ENCODE measurements at regions not wholly inside any gene's neighbourhood (a gene's known extent, or its start where the extent isn't known, plus 50 kb on each side); places are given as distances from the start of the nearest gene placed in this dataset.
"Not testable (repeated sequence)": the region's sequence is repeated elsewhere in the genome, so short reads cannot be mapped to it uniquely, and the experiment has no call there.

DNA sequence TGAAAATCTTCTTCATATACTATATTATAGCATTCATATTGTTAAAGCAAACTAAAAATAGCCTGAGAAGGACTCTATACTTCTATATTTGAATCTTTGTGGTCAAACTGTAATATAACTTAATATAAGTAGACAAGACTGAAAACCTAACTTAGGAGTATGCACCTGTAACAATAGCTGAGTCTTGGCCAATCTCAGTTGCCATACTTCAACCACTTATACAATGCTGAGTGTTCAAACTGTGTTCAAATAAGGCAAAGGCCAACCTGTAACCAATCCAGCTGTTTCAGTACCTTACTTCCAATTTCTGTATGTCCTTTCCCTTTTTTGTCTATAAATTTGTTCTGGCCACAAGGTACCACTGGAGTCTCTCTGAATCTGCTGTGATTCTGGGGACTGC is 1360.8 kb upstream of the CDH9 start:
- DNase-seq (ENCODE audit: low read depth) = no peak

DNA sequence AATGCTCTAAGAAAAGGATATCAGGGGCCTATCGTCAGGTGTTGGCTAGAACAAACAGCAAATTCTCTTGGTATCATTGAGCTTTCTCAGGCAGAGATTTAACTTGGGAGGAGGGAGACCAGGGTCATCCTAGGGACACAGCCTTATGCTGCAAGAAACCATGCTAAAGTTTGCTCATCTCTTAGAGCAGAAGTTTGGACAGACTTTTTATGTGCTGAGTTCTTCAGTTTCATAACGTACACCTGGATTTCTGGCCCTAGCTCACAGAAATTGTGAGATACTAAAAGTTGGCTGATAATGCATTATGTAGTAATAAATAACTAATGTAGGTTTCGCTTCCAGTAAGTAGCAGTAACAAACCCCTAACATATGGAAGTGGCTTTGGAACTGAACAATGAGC is 1359.8 kb upstream of the CDH9 start:
- peak; percentile 3 for DNase-seq (ENCODE audit: low read depth)

DNA sequence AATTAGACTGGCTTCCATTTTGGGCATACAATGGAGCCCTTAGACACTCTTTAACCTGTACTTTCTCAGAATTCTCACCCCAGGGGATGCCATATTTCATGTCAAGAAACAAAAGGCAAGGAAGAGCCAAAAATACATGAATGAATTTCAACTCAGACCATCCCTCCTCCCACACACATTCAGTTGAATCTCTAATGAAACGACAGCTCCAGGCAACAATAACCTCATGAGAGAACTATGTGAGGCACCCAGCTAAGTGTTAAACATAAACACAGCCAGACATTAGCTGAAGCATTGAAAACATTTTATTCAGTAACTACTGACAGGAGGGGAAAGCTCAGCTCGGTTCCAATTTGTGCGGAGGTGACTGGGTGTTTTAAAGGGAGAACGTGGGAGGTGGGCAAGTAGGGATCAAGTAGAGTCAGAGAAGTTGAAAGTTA is 1359.1 kb upstream of the CDH9 start:
- peak; percentile 50 for DNase-seq (ENCODE audit: low read depth)

DNA sequence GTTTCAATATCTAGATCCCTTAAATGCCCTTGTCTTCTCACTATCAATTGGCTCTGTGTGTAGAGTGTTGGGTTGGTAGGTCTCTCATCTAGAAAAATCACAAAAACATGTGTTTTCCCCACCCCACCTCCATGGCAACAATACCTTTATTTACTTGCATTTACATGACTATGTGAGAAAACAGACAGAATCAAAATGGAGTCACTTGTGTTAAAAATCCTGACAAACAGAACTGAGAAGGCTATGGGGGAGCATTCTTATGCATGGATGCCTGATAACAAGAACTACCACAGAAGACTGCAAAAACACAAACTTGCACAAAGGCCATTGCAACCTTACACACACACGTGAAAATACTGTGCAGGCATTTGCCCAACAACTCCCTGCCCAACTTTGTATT is 1352.9 kb upstream of the CDH9 start:
- no peak for DNase-seq (ENCODE audit: low read depth)

DNA sequence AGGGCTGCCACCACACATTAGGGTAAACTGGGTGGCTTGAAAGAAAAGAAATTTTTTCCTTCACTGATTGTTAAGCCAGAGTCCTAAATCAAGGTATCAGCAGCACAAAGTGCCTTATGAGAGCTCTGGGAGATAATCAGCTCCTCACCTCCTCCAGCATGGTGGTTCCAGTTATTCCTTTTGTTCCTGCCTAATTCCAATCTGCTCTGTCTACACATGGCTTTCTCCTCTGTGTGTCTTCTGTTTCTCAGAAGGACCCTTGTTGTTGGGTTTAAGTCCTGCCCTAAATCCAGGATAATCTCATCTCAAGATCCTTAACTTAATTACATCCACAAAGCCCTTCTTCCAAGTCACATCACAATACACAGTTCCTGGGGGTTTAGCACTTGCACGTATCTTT is 1352.0 kb upstream of the CDH9 start:
- no peak for DNase-seq (ENCODE audit: low read depth)

DNA sequence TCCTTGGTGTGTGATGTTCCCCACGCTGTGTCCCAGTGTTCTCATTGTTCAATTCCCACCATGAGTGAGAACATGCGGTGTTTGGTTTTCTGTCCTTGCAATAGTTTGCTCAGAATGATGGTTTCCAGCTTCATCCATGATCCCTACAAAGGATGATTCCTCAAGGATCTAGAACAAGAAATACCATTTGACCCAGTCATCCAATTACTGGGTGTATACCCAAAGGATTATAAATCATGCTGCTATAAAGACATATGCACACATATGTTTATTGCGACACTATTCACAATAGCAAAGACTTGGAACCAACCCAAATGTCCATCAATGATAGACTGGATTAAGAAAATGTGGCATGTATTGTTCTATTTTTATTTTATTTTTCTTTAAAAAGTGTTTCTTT is 1351.3 kb upstream of the CDH9 start:
- not testable (repeated sequence) for DNase-seq (ENCODE audit: low read depth)

DNA sequence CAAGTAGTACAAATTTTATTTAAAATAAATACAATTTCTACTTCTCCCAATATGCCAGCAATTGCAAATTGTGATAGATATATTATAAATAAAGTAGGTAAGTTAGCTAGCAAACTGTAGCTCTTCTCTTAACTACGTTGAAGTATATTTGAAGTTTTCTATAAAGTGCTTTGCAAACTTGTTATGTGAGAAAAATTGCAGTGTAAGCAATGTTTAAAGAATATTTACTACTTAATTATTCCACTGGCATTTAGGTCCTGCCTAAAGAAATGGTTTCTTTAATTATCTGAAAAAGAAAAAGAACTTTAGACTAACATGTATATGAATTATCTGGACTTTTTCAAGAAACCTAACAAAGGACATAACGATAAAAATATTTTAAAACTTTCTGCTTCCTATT is 1350.0 kb upstream of the CDH9 start:
- no peak for DNase-seq (ENCODE audit: low read depth)

DNA sequence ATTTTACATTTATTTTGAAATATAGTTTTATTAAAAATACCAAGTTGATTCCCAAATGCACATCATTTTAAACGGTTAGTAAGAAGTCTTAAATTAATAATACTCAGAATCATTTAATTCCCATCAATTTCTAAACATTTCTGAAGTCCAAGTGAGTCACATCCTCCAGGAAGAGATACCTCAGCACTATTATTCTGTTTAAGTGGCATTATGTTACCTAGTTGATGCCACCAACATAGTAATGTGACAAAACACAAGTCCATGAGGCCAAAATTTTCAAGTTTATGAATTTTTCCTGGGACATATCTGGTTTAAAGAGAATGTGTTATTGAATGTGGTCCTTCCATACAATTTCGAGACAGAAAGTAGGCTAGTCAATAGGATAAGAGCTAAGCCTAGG is 1348.3 kb upstream of the CDH9 start:
- DNase-seq (ENCODE audit: low read depth) = no peak

DNA sequence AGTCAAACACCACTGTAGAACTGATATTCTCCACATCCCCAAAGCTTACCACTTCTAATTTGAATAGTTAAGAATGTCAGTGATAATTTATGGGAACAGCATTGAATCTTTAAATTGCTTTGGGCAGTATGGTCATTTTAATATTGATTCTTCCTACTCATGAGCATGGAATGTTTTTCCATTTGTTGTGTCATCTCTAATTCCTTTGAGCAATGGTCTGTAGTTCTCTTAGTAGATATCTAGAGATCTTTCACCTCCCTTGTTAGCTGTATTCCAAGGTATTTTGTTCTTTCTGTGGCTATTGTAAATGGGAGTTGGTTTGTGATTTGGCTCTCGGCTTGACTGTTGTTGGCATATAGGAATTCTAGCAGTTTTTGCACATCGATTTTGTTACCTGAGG is 1341.8 kb upstream of the CDH9 start:
- no peak for DNase-seq (ENCODE audit: low read depth)

DNA sequence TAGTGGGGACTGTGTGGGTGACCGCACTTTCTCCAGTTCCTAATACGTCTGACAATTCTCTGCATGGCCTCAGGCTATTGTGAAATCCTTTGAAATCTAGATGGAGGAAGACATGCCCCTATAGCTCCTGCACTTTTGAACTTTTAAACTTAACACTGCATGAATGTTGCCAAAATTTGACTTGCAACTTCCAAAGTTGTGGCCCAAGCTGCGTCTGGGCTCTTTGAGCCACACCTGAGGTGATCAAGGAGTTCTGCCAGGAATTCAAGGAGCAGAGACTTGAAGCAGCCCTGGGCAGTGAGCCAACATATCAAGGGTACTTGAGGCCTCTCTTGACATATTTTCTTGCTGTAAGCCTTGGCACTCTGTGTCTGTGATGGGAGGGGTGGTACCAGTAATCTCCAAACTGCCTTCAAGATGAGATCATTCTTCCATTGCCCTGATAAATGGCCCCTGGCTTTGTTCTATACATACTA is 1336.1 kb upstream of the CDH9 start:
- DNase-seq (ENCODE audit: low read depth) = peak; percentile 11

DNA sequence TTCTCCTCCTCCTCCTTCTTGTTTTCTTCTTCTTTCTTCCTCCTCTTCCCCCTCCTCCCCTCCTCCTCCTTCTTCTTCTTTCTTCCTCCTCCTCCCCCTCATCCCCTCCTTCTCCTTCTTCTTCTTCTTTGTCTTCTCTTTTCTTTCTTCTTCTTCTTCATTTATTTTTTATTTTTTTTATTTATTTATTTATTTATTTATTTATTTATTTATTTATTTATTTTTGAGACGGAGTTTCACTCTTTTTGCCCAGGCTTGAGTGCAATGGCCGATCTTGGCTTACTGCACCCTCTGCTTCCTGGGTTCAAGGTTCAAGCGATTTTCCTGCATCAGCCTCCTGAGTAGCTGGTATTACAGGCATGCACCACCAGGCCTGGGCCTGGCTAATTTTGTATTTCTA is 1332.5 kb upstream of the CDH9 start:
- DNase-seq (ENCODE audit: low read depth) = no peak

DNA sequence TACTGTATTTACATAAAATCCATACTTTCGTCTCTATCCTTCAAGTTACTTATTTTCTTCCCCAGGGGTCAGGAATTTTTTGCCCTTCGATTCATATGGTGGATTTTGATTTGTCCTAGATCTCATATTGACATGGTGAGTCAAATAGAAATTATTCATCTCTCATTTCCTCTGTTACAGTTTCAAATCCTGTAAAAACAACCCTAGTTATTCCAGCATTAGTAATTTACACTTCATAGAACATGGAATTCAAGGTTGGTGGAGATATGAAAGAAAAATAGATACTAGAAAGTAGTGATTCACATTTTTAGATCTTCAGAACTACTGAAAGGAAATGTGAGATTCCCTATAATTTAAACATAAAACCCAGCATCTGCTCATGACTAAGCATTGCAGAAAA is 1331.0 kb upstream of the CDH9 start:
- DNase-seq (ENCODE audit: low read depth) = no peak

DNA sequence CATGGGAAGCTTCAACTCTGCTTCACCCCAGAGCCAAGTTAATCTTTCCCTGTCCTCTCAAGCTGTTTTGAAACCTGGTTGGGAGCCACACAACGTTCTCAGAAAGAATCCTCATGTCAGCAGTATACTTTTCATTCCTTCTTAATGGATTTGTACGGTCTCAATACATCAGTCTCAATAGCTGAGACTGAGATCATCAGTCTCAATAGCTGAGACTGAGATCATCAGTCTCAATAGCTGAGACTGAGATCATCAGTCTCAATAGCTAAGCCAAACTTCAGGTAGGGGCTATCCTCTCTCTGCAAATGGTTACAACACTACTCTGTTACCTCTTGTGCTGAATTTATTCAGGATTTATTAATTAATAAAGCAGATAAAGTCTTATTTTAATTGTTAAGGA is 1317.4 kb upstream of the CDH9 start:
- DNase-seq (ENCODE audit: low read depth) = peak; percentile 3

DNA sequence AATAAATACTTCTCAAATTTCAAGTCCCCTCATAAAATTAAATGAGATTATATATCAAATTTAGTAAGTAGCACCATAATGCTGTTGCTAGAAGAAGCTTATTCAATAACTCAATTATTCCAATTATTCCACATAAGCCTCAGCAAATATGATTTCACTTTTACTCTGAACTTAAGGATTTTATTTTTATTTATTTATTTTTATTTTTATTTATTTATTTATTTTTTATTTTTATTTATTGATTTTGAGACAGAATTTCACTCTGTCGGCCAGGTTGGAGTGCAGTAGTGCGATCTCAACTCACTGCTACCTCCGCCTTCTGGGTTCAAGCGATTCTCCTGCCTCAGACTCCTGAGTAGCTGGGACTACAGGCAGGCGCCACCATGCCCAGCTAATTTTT is 1308.3 kb upstream of the CDH9 start:
- DNase-seq (ENCODE audit: low read depth) = no peak

DNA sequence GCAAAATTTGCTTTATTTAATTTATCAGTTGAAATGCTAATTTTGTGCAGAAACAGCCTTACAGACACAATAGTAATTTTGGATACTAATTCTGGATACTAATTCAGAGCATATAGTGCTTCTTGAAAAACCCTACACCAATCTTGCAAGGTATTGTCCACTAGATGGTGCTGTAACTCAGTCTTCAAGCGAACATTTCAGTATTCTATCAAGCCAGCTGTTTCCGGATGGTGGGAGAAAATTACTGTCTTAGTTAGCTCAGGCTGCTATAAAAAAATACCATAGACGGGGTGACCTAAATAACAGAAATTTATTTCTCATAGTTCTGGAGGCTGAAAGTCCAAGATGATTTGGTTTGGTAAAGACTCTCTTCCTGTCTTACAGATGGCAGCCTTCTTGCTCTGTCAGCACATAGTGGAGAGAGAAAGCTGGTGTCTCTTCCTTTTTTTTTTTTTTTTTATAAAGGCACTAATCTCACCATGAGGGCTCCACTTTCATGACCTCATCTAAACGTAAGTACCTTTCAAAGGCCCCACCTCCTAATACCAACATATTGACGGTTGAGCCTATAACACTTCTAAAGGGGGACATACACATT is 1306.5 kb upstream of the CDH9 start:
- DNase-seq (ENCODE audit: low read depth) = peak; percentile 45

DNA sequence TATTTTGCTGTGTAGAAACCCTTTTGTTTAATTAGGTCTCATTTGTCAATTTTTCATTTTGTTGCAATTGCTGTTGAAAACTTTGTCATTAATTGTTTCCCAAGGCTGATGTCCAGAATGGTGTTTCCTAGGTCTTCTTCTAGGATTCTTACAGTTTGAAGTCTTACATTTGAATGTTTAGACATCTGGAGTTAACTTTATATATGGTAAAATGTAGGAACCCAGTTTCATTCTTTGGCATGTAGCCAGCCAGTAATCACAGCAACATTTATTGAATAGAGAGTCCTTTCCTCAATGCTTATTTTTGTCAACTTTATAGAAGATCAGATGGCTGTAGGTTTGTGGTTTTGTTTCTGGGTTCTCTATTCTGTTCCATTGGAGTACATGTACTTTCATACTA is 1290.8 kb upstream of the CDH9 start:
- DNase-seq (ENCODE audit: low read depth) = no peak

DNA sequence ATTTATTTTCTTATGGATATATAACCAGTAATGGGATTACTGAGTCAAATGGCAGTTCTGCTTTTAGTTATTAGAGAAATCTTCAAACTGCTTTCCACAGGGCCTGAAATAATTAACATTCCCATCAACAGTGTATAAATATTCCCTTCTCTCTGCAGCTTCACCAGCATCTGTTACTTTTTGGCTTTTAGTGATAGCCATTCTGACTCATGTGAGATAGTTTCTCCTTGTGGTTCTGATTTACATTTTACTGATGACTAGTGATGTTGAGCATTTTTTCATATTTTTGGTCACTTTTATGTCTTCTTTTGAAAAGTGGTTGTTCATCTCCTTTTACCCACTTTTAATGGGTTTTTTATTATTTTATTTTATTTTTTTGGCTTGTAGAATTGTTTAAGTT is 1290.3 kb upstream of the CDH9 start:
- DNase-seq (ENCODE audit: low read depth) = peak; percentile 36

DNA sequence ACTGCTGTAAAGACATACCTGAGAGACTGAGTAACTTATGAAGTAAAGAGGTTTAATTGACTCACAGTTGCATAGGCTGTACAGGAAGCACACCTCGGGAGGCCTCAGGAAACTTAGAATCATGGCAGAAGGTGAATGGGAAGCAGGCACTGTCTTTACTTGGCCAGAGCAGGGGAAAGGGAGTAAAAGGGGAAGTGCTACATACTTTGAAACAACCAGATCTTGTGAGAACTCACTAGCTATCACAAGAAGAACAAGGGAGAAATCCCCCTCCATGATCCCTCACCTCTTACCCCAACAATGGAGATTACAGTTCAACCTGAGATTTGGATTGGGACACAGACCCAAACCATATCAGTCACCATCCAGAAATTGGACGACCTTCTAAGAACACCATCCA is 1285.8 kb upstream of the CDH9 start:
- DNase-seq (ENCODE audit: low read depth) = no peak

DNA sequence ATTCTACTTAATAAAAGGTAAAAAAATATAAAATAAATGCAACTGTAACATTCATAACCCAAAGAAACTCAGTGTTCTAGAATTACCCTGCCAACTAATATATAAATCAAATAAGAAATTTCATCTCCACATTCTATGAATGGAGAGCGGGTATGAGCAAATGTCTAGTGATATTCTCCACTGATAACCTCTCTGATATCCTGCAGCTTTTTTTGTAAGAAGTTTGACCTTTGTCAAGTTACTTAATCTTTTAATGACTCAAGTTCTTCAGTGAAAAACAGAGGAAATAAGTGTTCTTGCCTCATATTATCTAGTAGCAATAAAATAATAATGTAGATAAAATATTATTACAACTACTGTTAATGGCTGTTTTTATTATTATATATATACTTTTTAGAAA is 1275.6 kb upstream of the CDH9 start:
- DNase-seq (ENCODE audit: low read depth) = peak; percentile 58

DNA sequence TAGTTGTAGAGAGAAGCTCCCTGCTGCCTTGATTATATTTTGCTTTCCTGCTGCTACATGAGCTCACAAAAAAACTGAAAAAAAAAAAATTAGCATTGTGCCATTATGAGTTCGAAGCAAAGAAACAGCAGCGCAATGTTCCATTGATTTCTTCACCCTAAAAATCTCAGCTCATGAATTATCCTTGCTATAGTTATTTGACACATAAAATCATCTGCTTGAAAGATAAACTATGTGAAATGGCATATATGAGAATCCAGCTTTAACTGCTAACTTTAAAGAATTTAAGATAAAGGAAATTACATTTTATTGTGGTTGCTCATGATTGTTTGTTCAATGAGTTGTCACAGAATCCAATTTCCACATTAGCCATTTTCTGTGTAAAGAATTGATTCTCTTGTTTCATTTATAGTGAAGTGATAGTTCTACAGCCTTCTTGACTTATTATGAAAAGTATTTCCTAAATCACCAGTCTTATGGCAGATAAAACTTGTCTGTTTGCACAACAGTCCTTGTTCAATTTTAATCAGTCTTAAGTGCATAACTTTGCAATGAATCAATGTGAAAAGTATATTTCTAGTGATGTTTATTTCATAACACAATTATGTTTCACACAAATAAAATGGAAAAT is 1275.0 kb upstream of the CDH9 start:
- peak; percentile 56 for DNase-seq (ENCODE audit: low read depth)

DNA sequence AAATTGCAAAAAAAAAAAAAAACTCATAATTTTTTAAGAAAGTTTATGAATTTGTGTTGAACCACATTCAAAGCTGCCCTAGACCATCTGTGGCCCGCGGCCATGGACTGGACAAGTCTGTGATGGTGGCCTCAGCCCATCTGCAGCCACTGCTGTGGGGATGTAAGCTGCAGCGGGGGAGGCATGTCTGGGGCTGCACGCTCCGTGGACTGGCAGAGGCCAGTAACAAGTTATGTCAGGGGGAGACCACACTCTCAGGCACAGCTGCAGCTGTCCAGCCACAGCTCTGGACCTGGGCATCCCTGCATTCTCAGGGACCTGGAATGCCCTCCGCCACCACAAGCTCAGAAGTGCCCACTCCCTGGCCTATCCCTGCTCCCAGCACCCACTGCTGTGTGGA is 1272.3 kb upstream of the CDH9 start:
- DNase-seq (ENCODE audit: low read depth) = no peak

DNA sequence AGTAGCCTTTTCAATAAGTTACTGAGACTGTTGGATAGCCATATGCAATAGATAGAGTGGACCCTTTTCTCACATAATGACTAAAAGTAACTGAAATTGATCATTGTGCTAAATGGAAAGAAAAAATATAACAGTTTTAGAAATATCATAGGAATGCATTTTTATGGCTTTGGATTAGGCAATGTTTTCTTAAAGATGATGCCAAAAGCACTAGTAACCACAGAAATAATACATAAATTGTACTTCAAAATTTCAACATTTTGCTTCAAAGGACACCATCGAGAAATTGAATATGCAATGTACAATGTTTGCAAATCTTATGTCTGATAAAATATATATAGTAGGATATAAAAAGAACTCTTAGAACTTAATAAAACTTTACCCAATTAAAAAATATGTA is 1267.5 kb upstream of the CDH9 start:
- no peak for DNase-seq (ENCODE audit: low read depth)

DNA sequence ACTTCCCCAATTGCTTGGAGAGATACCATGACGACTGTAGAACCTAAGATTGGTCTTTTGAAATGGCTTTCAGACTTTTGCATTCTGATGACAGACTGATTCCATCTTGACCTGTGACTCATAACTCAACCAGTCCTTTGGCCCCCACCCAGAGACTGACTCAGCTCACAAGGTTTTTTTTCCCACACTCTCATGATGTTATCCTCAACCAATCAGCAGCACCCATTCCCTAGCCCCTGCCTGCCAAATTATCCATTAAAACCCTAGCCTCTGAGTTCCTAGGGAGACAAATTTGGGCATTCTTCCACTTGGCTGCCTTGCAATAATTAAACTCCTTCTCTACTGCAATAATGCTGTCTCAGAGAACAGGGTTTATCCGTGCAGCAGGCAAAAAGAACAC is 1263.3 kb upstream of the CDH9 start:
- DNase-seq (ENCODE audit: low read depth) = peak; percentile 67

Data from amniotic epithelial cell (primary cell).